Tibial nerve (tissue), 3 donors: ENCODE measurements at regions not wholly inside any gene's neighbourhood (a gene's known extent, or its start where the extent isn't known, plus 50 kb on each side); places are given as distances from the start of the nearest gene placed in this dataset.

Experiments
- POLR2A ChIP-seq, 2 donors: fragments of 450-650 bp; IDR thresholded peaks; one replicate each; pipeline ENCODE4 v1.6.1; 2017; ENCODE audit warnings: antibody characterized with exemption in 2 of 2, mild to moderate bottlenecking in 2 of 2, moderate library complexity in 2 of 2
- TF ChIP-seq, protein P1 (sequence below), 5 experiments: fragments of 200-600 bp in 3 of 5; fragments of 450-650 bp in 2 of 5; sonication (generic) in 3 of 5; IDR thresholded peaks; one replicate each; pipeline ENCODE4 v1.5.1; 2016 to 2019; ENCODE audit warnings: antibody characterized with exemption in 5 of 5, mild to moderate bottlenecking in 3 of 5, moderate library complexity in 2 of 5

DNA sequence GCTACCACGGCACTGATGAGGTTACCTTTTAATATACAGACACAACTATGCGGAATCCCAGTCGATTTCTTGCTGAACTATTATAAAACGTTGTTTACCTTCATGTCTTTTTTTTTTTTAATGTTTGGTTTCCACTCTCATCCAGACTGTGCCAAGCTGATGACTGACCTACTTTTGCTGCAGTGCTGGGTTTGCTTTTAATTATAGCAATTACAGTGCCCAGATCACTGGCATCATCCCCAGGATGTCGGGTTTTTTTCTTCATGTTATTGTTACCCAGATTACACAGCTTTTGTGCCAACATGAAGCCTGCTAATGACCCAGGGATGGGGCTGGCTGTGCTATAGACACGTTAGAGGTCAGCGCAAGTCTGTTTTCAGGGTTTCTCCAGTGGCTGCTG lies 294.0 kb upstream of the ATP10A start:
- no peak for TF ChIP-seq POLR2A (IDR thresholded peaks at IDR 0.05)
- TF ChIP-seq, protein P1, sequence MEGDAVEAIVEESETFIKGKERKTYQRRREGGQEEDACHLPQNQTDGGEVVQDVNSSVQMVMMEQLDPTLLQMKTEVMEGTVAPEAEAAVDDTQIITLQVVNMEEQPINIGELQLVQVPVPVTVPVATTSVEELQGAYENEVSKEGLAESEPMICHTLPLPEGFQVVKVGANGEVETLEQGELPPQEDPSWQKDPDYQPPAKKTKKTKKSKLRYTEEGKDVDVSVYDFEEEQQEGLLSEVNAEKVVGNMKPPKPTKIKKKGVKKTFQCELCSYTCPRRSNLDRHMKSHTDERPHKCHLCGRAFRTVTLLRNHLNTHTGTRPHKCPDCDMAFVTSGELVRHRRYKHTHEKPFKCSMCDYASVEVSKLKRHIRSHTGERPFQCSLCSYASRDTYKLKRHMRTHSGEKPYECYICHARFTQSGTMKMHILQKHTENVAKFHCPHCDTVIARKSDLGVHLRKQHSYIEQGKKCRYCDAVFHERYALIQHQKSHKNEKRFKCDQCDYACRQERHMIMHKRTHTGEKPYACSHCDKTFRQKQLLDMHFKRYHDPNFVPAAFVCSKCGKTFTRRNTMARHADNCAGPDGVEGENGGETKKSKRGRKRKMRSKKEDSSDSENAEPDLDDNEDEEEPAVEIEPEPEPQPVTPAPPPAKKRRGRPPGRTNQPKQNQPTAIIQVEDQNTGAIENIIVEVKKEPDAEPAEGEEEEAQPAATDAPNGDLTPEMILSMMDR (IDR thresholded peaks at IDR 0.05), result no peak
